ENCODE measurements at regions not wholly inside any gene's neighbourhood (a gene's known extent, or its start where the extent isn't known, plus 50 kb on each side); places are given as distances from the start of the nearest gene placed in this dataset.

DNA sequence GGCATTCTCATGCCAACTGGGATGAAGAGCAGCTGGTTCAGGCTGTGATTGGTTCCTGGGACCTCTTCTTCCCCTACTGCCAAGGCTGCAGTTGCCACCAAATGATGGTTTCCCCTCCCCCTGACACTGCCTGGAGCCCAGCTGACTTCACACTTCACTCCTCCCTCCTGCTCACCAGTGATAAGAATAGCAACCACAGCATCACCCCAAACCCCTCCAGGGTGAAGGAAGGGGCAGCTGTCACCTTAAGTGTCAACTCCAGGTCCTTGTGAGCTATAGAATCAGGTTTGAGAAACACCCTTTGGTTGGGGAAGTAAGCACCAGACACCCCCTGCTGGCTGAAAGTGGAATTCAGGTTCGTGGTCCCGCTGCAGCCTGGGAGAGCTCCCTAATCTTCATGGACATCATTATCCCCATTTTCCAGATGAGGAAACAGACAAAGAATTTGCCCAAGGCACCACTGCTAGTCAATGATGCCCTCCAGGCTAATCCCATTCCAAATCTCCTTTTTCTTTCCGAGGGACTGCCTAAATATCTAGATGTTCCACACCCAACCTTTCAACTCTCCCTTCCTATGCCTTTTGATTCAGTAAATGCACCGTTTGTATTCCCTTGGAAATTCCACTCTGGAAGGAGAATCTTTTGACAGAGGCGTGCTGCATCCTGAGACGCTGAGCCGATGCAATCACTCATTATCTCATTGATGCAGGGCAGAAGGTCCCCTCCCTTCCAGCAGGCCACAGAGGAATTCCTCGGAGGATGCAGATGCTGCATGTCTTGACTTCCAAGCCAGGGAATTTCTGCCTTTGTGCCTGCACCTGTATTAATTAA, 50.6 kb upstream of the UQCRFS1 start:
- intact Hi-C loops (cut with micrococcal nuclease): loop anchor here (10.0 kb wide), 1 partner anchor 261 kb away; the partner anchor contains the start of gene VSTM2B

DNA sequence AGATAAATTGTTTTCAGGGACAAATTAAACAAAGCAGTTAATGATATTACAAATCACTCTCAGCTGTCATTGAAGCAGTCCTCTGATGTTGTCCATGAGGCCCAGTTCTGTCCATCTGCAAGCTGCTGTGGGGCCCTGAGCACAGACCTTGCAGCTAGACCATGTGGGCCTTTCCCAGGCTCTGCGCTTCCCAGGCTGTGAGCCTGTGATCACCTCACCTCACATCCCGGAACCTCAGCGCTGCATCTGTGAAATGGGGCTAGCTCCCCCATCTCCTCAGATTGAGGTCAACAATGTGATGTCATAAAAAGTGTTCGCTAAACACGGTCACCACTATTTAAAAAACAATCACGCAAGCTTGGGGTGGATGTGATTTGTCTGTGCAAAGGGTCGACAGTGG, 51.9 kb upstream of the UQCRFS1 start:
- intact Hi-C loops (cut with micrococcal nuclease): loop anchor here (10.0 kb wide), 1 partner anchor 260 kb away; the partner anchor contains the start of gene VSTM2B

DNA sequence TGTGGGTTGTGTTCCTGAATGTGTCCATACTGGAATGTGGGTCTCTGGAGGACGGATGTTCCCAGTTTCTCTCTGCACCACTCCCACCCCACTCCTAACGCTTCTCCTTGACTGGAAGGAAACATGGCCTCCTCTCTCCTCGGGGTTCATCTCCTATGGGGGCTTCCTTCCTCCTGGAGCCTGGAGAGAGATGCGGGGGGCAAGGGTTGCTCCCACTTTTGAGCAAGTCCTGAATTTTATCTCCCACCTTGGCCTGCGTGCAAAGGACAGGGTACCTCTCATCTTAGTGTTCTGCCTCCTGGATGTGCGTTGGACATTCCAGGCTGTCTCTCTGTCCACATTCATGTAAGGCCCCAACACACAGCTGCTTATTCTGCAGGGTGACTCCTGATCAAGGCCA, 52.5 kb upstream of the UQCRFS1 start:
- intact Hi-C loops (cut with micrococcal nuclease): loop anchor here (10.0 kb wide), 1 partner anchor 259 kb away; the partner anchor contains the start of gene VSTM2B

DNA sequence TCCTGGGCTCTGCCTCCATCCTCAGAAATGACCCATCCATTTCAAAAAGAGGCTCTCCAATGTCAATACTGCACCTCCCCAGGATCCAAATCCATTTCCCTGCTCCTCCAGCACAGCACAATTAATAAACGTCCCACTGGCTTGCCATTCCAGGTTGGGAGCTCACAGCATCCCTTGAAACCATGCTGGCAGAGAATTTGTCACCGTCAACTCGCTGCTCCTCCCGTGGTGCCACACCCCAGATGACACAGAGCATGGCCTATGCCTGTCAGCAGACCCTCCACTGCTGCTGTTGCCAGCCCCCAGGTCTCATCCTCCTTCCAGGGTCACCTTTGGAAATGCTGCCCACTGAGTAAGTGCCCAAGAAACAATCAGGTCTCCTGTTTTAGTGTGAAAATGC, 53.0 kb upstream of the UQCRFS1 start:
- intact Hi-C loops (cut with micrococcal nuclease): loop anchor here (10.0 kb wide), 1 partner anchor 259 kb away; the partner anchor contains the start of gene VSTM2B

DNA sequence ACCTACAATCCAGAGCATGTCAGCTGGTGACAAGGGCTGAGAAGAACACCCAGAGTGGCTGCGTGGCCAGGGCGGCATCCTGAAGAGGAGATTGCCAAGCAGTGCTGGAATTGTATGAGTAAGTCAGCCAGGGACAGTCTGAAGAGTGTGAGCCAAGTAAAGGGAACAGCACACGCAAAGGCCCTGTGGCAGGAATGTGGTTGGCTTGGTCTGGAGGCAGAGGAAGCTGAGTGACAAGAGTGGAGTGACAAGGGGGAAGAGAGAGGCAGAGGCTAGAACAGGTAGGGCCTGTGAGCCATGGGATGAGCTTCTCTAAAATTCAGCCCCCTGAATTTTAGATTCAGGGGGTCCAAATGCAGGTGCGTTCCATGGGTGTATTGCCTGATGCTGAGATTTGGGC, 53.7 kb upstream of the UQCRFS1 start:
- intact Hi-C loops (cut with micrococcal nuclease): loop anchor here (10.0 kb wide), 1 partner anchor 258 kb away; the partner anchor contains the start of gene VSTM2B

DNA sequence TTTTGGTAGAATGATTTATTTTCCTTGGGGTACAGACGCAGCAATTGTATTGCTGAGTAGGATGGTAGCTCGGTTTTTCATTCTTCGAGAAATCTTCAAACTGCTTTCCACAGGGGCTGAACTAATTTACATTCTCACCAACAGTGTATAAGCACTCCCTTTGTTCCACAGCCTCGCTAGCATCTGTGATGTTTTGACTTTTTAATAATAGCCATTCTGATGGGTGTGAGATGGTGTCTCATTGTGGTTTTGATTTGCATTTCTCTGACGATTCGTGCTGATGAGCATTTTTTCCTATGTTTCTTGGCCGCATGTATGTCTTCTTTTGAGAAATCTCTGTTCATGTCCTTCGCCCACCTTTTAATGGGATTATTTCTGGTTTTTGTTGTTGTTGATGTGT, 54.8 kb upstream of the UQCRFS1 start:
- intact Hi-C loops (cut with micrococcal nuclease): loop anchor here (10.0 kb wide), 1 partner anchor 257 kb away; the partner anchor contains the start of gene VSTM2B

DNA sequence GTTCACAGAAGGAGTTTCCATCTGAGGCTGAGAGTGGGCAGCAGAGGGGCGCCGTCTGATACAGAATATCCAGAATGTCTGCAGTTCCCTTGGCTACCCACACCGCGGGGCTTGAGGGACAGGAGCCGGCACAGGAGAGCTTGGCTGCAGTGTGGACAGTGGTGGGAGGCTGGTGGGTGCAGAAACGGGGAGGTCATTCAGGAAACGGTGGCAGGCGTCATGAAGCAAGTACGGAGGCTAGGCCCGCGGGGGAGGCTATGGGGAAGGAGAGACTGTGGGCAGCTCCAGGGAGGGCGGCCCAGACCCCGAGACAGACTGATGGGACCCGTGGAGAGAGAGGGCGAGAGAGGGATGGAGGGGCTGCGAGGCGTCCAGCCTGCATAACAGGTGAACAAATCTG, 55.2 kb upstream of the UQCRFS1 start:
- intact Hi-C loops (cut with micrococcal nuclease): loop anchor here (10.0 kb wide), 1 partner anchor 257 kb away; the partner anchor contains the start of gene VSTM2B

DNA sequence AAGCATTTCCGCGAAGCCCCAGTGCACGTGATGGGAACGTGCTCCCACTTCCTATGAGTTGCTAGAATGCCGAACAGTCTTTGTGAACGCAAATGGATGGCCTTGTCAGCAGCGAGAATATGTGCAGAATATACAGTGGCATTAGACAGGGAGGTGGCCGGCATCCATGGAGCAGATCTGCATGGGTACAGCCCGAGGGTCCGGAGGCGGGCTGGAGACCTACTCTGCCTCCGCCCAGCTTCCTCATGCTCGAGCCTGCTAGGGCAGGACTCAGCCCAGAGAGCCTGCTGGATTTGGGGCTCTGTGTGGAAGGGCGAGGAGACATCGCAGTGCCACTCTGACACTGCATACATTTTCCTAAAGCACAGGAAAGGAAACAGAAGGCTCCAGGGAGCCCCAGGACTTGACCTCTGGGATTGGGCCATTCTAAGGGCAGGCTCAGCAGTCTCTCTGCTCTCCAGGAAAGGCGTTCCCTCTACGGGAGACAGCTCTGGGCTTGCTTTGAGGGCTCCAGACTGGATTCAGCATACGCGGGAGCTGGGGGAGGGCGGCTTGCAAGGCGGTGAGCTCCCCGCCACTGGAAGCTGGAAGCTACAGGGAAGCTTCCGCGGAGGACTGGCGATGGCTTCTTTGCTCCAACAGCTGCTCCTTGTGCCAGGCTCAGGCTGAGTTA, 55.9 kb upstream of the UQCRFS1 start:
- intact Hi-C loops (cut with micrococcal nuclease): loop anchor here (10.0 kb wide), 1 partner anchor 256 kb away; the partner anchor contains the start of gene VSTM2B

DNA sequence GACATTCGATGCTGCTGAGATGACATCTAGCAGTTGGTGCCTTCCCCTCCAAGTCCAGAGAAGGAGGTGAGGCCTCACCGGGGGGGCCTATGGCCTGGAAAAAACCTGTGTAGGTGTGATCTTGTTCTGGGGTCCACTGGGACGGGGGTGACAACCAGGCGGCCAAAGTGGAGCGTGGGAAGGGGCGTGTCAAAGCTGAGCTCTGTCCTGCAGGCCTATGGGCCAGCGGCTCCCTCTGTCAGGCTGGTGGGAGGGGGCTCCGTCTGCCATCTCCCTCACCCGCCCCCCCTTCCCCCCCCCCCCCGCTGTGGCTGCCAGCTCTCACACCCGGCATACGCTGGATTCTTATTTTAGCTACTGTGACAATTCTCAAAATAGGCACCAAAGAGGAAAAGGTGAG, 56.7 kb upstream of the UQCRFS1 start:
- intact Hi-C loops (cut with micrococcal nuclease): loop anchor here (10.0 kb wide), 1 partner anchor 255 kb away; the partner anchor contains the start of gene VSTM2B

DNA sequence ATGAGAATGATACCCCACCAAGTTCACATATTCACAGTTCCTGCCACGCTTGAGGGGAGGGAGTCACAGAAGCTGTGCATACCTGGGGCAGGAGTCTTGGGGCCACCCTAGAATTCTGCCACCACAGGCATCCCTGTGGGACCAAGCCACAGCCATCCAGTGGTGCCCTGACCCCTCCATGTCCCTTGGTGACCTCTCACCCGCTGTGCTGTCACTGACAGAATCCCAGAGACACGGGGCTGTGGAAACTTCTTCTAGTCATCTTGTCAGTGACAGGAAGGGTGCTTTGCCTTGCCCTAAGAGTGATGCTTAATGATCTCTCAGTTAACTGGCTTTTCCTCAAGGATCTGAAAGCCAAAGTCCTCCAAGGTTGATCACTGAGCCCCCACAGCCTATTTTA, 58.4 kb upstream of the UQCRFS1 start:
- intact Hi-C loops (cut with micrococcal nuclease): no loop called here

DNA sequence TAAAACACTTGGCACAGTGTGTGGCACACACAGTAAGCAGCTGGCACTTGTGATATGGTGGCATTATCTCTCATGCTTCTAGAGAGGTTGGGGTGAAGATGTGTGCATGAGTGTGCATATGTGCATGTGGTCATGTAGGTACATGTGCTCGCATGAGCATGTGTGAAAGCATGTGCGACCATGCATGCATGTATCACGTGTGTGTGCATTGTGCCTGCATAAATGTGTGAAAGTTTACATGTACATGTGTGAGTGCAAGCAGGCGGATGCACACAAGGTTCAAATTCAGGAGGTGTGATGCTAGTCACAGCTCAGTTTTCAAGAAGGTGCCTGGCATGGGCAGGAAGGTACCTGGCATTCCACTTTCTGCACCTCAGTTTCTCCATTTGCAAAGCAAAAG, 59.0 kb upstream of the UQCRFS1 start:
- intact Hi-C loops (cut with micrococcal nuclease): no loop called here

DNA sequence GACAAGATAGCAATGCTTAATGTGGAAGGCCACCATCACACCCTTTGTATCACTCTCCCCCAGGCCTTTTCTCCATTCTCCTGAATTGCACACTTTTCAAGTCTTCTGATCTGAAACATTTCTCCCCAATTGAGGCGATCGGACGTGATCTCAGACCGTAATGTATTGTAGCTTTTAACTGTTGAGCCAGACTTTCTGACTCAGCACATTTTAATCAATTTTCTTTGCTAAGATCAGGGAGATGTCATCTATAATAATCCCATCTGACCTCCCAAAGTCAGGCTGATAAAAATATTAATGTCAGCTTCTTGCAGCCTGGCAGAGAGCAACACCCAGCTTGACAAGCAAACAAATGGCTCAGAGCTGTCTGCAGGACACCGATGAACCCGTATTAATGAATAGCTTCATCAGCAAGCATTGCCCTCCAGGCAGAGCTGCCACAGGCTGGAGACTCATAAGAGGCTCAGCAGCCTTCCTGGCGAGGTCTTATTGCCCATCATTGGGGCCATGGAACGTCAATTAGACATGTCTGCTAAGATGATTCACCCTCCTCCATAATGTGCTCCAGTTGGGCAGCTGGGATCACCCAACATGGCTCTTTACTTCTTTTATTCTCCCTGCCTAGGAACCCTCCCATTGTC, 60.2 kb upstream of the UQCRFS1 start:
- intact Hi-C loops (cut with micrococcal nuclease): no loop called here

DNA sequence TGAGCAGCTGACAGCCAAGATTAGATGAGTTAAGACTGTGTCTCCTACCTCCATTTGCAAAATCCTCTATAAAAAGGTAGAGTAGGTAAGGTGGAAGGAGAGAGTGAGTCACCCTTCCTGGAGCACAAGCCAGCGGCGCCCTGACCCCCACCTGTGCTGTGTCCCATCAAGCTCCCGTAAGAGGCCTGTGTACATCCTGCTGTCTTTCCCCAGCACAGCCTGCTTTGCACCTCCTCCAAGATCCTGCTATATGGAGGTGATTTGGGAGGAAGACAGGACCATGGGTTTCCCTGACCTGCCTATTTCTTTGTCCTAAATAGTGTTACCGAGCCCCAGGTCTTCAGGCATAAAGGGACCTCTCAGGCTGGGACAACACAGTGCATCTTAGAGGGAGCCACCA, 62.3 kb upstream of the UQCRFS1 start:
- intact Hi-C loops (cut with micrococcal nuclease): loop anchor here (5.0 kb wide), 1 partner anchor 63 kb away; the partner anchor contains the start of gene UQCRFS1

DNA sequence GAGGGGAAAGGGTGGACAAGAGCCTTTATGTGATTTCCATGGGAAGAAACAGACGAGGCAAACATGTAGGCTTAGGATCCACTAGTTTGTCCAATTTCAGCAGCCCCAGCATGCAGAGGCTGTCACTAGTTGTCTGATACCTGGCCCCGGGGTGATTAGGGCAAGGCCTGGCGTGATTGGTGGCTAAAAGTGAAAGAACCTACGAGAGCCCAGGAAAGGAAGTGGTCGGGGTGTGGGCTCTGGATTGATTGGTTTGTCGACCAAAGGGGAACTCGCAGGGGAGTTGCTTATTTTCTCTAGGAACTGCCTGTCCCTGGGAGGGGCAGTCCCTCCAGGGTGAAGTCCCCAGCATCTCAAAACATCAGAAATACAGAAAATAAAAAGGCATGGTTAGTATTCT, 64.2 kb upstream of the UQCRFS1 start:
- intact Hi-C loops (cut with micrococcal nuclease): loop anchor here (5.0 kb wide), 1 partner anchor 65 kb away; the partner anchor contains the start of gene UQCRFS1

DNA sequence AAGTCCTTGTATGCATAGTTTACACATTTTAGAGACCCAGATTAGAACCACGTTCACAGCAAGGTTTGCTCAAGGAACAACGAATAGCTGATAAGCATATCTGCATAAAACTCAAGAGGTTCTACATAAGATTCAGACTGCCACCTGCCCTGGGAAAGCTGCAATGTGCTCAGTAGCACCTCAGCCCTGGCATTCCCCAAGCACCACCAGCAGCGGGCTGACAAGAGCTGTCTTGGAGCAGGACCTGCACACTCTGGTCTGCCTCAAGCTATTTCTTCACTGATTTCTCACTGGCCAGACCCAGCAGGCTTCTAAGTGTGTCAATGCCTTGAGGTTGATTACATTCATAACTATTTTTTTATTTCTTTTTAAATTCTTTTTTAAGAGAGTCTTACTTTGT, 65.8 kb upstream of the UQCRFS1 start:
- intact Hi-C loops (cut with micrococcal nuclease): loop anchor here (5.0 kb wide), 1 partner anchor 66 kb away; the partner anchor contains the start of gene UQCRFS1

DNA sequence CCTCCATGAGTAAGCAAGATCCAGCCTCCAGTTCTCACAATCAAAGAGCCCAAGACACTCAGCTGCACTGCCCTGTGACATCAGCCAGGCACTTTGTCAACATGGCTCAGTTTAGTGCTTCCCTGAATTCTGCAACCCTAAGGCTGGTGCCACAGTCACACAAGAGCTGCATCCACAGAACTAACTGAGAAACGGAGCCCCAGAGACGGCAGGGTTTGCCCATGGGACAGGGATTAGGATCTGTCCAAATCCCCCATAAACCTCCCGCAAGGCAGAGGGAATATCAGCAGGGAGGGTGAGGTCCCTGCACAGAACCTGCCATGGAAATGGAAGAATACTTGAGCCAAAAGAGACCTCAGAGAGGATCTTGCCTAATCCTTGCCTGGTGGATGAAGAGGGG, 70.4 kb upstream of the UQCRFS1 start:
- intact Hi-C loops (cut with micrococcal nuclease): no loop called here

DNA sequence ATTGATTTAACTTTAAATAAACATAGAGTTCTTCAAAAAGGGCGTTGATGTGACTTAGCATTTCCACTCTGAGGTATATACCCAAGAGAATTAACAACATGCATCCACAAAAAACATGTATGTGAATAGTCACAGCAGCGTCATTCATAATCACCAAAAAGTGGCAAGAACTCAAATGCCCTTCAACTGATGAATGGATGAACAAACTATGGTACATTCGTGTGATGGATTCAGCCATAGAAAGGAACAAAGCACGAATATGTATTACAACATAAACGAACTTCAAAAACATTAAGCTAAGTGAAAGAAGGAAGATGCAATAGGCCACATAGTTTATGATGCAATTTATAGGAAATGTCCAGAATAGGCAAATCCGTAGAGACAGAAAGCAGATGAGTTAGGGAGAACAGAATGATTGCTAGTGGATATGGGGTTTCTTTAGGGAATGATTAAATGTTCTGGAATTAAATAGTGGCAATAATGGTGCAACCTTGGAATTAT, 72.3 kb upstream of the UQCRFS1 start:
- intact Hi-C loops (cut with micrococcal nuclease): no loop called here

DNA sequence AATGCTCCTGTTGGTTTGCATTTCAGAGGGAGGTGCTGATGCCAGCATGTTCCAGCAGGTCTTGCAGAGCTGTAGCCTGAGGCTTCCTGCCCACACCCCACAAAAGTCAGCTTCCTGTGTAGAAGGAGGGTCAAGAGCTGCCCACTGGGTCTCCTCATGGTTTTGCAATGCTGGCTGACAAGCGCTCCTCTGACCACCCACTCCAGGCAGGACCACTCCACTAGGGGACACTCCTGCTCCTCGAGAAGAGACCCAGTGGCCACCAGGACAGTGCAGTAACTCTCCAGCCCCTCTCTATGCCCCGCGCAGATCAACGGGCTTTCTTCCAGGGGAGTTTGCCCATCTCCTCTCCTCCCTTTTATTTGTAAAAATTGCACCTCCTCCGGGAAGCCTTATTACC, 72.9 kb upstream of the UQCRFS1 start:
- intact Hi-C loops (cut with micrococcal nuclease): no loop called here

DNA sequence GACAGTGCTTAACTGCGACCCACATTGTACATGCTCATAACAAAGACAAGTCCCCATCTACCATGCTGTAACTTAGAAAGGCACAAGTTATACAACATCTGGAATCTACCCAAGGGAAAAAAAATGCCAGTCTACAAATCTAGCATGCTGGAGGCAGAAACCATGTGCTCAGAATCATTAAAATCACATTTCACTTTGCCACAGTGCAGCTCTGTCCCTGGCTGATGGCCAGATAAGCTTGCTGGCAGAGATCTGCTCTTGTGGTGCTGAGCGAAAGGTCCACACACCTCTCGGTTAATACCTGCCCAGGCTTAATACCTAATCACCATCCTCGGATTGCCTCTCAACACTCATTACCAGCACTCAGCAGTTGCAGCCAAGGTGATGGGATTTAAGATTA, 74.1 kb upstream of the UQCRFS1 start:
- intact Hi-C loops (cut with micrococcal nuclease): no loop called here

DNA sequence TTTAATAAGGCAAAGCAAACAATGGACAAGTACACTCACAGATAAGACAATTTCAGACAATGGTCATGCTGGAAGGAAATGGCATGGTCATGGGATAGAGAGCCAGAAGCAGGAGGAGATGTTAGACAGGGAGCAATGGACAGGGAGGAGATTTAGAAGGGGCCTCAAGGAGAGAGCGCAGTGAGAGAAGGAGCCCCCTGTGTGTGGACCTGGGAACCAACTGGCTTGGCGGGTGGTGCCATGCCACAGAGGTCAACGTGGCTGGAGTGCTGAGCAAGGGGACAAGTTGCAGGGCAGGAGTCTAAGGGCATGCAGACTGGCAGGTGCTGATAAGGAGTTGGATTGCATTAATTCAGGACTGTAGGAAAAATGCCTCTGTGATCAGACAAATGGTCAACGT, 75.3 kb upstream of the UQCRFS1 start:
- intact Hi-C loops (cut with micrococcal nuclease): no loop called here

DNA sequence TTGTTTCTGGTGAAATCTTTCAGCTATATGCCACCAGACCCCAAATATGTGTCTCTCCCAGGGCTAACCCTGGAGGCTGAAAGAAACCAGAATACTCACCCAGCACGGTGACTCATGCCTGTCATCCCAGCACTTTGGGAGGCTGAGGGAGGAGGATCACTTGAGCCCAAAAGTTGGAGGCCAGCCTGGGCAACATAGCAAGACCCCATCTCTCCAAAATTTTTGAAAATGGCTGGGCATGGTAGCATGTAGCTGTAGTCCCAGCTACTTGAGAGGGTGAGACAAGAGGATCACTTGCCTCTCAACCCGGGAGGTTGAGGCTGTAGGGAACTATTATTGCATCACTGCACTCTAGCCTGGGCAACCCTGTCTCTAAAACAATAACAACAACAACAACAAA, 76.1 kb upstream of the UQCRFS1 start:
- intact Hi-C loops (cut with micrococcal nuclease): no loop called here

All from T-helper 2 cell treated with Interferon-gamma antibody and Interleukin-4, amounts not matched to agents 100 ng/mL and 5 ng/mL, for 36 hours (primary cell).